Esophagus squamous epithelium (tissue), 5 donors: ENCODE measurements at regions not wholly inside any gene's neighbourhood (a gene's known extent, or its start where the extent isn't known, plus 50 kb on each side); places are given as distances from the start of the nearest gene placed in this dataset.
A peak's percentile ranks its signal among the peaks of the same experiment; 100 is the strongest.

Source experiments
- DNase-seq: peaks from one replicate; lab custom pipeline; 2025; lab: John Stamatoyannopoulos, UW
- H3K27ac ChIP-seq, 4 donors: fragments of 200-600 bp; sonication (generic); one replicate each; pipeline ENCODE4 v1.5.1; 2016 to 2019; ENCODE audit warnings: mild to moderate bottlenecking in 1 of 4
- H3K27me3 ChIP-seq, 4 donors: fragments of 200-600 bp; sonication (generic); 1 replicate in 3 of 4; 2 replicates in 1 of 4; pipeline versions ENCODE4 v1.5.1 to v1.6.0; 2017 to 2021; ENCODE audit warnings: antibody characterized with exemption in 1 of 4
- H3K36me3 ChIP-seq, 3 donors: fragments of 200-600 bp; sonication (generic); one replicate each; pipeline ENCODE4 v1.5.1; 2016 to 2019
- H3K4me1 ChIP-seq, 3 donors: fragments of 200-600 bp; sonication (generic); one replicate each; pipeline ENCODE4 v1.5.1; 2017 to 2019
- H3K4me3 ChIP-seq, 4 donors: fragments of 200-600 bp; sonication (generic); 1 replicate in 3 of 4; 2 replicates in 1 of 4; pipeline ENCODE4 v1.5.1; 2016 to 2019; ENCODE audit warnings: mild to moderate bottlenecking in 2 of 4, moderate library complexity in 1 of 4
- H3K9me3 ChIP-seq, 3 donors: fragments of 200-600 bp; sonication (generic); one replicate each; pipeline ENCODE4 v1.5.1; 2016 to 2019
- POLR2A ChIP-seq, 4 donors: fragments of 450-650 bp; IDR thresholded peaks; one replicate each; pipeline ENCODE4 v1.6.1; 2017; ENCODE audit warnings: antibody characterized with exemption in 4 of 4, mild to moderate bottlenecking in 4 of 4, moderate library complexity in 3 of 4
- WGBS, 2 donors: methylation state at CpG; one replicate each; pipeline ENCODE4 v1.1.5; 2018; 5-methylcytosine and 5-hydroxymethylcytosine counted together
- intact Hi-C: fragments of 100-400 bp; cut with DNase I; formaldehyde crosslinking; loops from one replicate; pipeline ENCODE4 v1.15.0; 2022
- TF ChIP-seq, protein P1 (sequence below), 6 experiments: fragments of 450-650 bp in 4 of 6; fragments of 200-600 bp in 2 of 6; sonication (generic) in 2 of 6; IDR thresholded peaks; one replicate each; pipeline ENCODE4 v1.5.1; 2016 to 2019; ENCODE audit warnings: antibody characterized with exemption in 6 of 6, mild to moderate bottlenecking in 4 of 6, moderate library complexity in 4 of 6
- donor health status: DM: yes; HTN: yes; CAD: no.

DNA sequence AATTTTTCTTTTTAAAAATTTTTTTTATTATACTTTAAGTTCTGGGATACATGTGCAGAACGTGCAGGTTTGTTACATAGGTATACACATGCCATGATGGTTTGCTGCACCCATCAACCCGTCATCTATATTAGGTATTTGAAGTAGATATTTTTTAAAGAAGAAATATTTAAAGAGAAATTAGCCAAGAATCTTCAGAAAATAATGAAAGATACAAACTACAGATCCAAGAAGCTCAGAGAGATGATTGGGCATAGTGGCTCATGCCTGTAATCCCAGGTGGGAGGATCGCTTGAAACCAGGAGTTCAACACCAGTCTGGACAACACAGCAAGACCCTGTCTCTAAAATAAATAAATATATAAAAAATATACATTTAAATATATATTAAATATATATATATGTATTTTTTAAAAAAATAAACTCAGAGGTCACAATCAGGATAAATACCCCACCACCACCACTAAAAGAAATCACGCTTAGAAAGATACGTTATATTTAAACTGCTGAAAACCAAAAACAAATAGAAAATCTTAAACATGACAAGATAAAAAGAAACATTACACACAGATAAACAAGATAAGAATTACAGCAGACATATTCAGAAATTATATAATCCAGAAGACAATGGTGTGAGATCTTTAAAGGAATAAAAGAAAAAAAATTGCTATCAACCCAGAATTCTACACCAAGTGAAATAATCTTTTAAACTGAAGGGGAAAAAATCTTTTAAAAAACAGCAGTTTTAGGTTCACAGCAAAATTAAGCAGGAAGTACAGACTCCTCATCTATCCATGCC is 57.5 kb downstream of the CSF2 start:
- H3K4me3 ChIP-seq, result no peak overlapping the region
- DNase-seq, result no peak
- no peak for TF ChIP-seq POLR2A (IDR thresholded peaks at IDR 0.05)
- TF ChIP-seq, protein P1, sequence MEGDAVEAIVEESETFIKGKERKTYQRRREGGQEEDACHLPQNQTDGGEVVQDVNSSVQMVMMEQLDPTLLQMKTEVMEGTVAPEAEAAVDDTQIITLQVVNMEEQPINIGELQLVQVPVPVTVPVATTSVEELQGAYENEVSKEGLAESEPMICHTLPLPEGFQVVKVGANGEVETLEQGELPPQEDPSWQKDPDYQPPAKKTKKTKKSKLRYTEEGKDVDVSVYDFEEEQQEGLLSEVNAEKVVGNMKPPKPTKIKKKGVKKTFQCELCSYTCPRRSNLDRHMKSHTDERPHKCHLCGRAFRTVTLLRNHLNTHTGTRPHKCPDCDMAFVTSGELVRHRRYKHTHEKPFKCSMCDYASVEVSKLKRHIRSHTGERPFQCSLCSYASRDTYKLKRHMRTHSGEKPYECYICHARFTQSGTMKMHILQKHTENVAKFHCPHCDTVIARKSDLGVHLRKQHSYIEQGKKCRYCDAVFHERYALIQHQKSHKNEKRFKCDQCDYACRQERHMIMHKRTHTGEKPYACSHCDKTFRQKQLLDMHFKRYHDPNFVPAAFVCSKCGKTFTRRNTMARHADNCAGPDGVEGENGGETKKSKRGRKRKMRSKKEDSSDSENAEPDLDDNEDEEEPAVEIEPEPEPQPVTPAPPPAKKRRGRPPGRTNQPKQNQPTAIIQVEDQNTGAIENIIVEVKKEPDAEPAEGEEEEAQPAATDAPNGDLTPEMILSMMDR (IDR thresholded peaks at IDR 0.05), result no peak
- H3K36me3 ChIP-seq, result no peaks in the 10 kb centered on the region
- WGBS, 2 donors, result 88 to 96% methylated on average over 5 of the region's 5 CpGs
- no peaks in the 10 kb centered on the region for H3K9me3 ChIP-seq
- intact Hi-C loops, result no loop called here
- no peaks in the 10 kb centered on the region for H3K27me3 ChIP-seq
- H3K27ac ChIP-seq, result no peak overlapping the region
- H3K4me1 ChIP-seq, result no peaks in the 10 kb centered on the region

DNA sequence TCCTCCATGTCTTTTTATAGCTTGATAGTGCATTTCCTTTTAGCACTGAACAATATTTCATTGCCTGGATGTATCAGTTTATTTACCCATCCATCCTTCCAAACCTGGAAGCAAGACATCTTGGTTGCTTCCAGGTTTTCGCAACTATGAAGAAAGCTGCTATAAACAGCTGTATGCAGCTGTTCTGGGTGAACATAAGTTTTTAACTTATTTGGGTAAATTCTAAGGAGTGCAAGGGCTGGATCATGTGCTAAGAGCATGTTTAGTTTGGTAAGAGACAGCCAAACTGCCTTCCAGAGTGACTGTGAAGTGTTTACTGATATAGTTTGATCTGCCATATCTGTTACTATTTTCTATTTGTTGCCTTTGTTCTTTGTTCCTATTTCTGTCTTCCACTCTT is 58.5 kb downstream of the CSF2 start:
- WGBS, 2 donors, result 82 to 89% methylated on average over 1 of the region's 1 CpG
- Histone ChIP-seq H3K4me1 (no peaks in the 10 kb centered on the region), H3K27me3 (no peaks in the 10 kb centered on the region), H3K36me3 (no peaks in the 10 kb centered on the region), H3K9me3 (no peaks in the 10 kb centered on the region), H3K4me3 (no peak overlapping the region), H3K27ac (no peak overlapping the region)
- DNase-seq, result no peak
- TF ChIP-seq, protein P1 (IDR thresholded peaks at IDR 0.05), result no peak
- no peak for TF ChIP-seq POLR2A (IDR thresholded peaks at IDR 0.05)
- intact Hi-C loops, result no loop called here

DNA sequence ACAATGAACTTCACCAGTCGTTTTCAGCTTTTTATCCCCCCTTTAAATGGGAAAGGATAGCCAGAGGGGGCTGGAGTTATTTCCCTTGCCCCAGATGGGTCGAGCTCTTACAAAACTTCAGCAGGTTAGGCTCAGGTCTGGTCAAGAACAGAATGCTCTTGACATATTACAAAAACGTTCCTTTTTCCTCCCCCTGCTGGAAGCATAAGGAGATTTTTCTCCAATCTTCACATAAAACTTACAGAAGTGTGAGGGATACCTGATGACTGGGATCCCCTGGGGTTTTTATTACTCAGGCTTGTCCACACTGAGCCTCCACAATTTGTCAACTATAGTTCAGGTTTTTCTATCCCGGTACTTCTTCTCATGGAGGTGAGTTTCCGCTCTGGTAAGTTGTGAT is 60.8 kb downstream of the CSF2 start:
- H3K4me3 ChIP-seq, result no peak overlapping the region
- H3K4me1 ChIP-seq, result no peaks in the 10 kb centered on the region
- WGBS, 2 donors, result 48 to 53% methylated on average over 5 of the region's 5 CpGs
- intact Hi-C loops, result no loop called here
- DNase-seq, result no peak
- TF ChIP-seq, protein P1 (IDR thresholded peaks at IDR 0.05), result peak in 1 of 6 experiments; percentile 22
- TF ChIP-seq POLR2A (IDR thresholded peaks at IDR 0.05), result no peak
- no peaks in the 10 kb centered on the region for H3K36me3 ChIP-seq
- H3K9me3 ChIP-seq, result no peaks in the 10 kb centered on the region
- H3K27me3 ChIP-seq, result no peaks in the 10 kb centered on the region
- H3K27ac ChIP-seq, result no peak overlapping the region

DNA sequence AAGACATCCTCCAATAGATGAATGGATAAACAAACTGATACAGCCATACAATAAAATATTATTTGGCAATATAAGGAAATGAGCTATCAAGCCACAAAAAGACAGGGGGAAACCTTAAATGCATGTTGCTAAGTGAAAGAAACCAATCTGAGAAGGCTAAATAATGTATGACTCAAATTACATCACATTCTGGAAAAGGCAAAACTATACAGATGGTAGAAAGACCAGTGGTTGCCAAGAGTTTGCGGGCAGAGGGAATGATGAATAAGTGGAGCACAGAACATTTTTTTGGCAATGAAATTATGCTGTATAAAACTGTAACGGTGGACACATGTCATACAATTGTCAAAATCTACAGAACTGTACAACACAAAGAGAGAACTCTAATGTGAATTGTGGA is 63.3 kb downstream of the CSF2 start:
- no peaks in the 10 kb centered on the region for H3K27me3 ChIP-seq
- no peak overlapping the region for H3K4me3 ChIP-seq
- TF ChIP-seq, protein P1 (IDR thresholded peaks at IDR 0.05), result no peak
- TF ChIP-seq POLR2A (IDR thresholded peaks at IDR 0.05), result no peak
- no peaks in the 10 kb centered on the region for H3K36me3 ChIP-seq
- H3K27ac ChIP-seq, result no peak overlapping the region
- H3K4me1 ChIP-seq, result no peaks in the 10 kb centered on the region
- intact Hi-C loops, result no loop called here
- no peaks in the 10 kb centered on the region for H3K9me3 ChIP-seq
- 45 to 73% methylated on average over 2 of the region's 2 CpGs for WGBS, 2 donors
- DNase-seq, result no peak

DNA sequence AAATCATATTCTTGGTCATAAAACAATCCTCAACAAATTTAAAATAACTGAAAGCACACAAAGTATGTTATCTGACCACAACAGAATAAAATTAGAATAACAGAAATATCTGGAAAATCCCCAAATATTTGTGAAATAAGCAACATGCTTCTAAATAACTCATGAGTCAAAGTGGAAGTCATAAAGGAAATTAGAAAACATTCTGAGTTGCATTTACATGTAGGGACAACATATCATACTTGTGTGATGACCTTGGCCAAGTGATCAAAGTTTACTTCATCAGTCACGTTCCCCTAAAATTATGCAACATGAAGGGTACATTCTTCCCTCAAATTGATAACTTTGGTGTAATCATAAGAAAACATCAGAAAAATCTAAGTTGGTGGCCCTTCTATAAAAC is 64.7 kb downstream of the CSF2 start:
- 29 to 31% methylated on average over 1 of the region's 1 CpG for WGBS, 2 donors
- Histone ChIP-seq H3K27ac (no peak overlapping the region), H3K4me3 (no peak overlapping the region), H3K36me3 (no peaks in the 10 kb centered on the region), H3K4me1 (no peaks in the 10 kb centered on the region), H3K27me3 (no peaks in the 10 kb centered on the region), H3K9me3 (peaks cover 0 to 10% (median 0%) of the 10 kb centered on the region in 3 donors)
- DNase-seq, result no peak
- TF ChIP-seq, protein P1 (IDR thresholded peaks at IDR 0.05), result no peak
- TF ChIP-seq POLR2A (IDR thresholded peaks at IDR 0.05), result no peak
- intact Hi-C loops, result no loop called here
